ENCODE measurements at regions not wholly inside any gene's neighbourhood (a gene's known extent, or its start where the extent isn't known, plus 50 kb on each side); places are given as distances from the start of the nearest gene placed in this dataset.

DNA sequence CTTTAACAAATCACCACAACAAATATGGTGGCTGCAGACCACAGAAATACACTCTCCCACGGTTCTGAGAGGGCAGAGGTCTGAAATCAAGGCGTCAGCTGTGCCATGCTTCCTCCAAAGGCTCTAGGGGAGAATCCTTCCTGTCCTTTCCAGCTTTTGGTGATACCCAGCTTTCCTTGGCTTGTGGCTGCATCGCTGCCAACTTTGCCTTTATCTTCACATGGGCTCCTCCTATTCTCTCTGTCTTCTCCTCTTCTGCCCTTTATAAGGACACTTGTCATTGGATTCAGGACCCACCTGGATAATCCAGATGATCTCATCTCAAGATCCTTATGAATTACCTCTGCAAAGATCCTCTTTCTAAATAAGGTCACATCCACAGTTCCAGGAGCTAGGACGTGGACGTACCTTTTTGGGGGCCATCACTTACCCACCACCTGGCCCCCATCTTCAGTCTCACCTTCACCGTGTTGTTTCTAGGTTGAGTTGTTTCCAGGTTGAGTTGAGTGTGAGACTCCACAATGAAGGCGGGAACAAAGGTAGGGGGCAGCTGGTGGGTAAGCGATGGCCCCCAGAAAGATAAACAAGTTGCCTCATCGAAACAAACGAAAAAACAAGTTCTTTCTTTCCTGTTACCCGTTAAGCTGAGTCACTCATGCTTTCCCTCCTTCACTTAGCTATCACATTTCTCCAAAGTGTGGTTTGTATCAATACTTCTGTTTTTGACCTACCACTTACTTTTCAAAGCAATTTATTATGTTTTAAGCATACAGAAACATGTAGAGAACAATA lies 68.9 kb upstream of the SLC22A16 start:
- no peak overlapping the region for H2BK5ac ChIP-seq (ENCODE audit: low read depth, low read length, poor library complexity, severe bottlenecking)
- no peak overlapping the region for H4K91ac ChIP-seq (ENCODE audit: insufficient read depth, low read depth, low read length)
- CTCF ChIA-PET: no interaction called here
- H2AK5ac ChIP-seq (ENCODE audit: low read depth, low read length): no peak overlapping the region
- H3K4me1 ChIP-seq (ENCODE audit: control insufficient read depth, insufficient read depth, low read length): peaks cover 12% of the 10 kb centered on the region
- H2AFZ ChIP-seq (replicated peaks; ENCODE audit: low read length, poor library complexity): no peak overlapping the region
- in situ Hi-C loops (cut with MboI; ENCODE audit: low sequenced_read_pairs) (loop anchor here (25.0 kb wide), 1 partner anchor 667 kb away; no protein-coding TSS in a partner anchor), dilution Hi-C loops (cut with HindIII; ENCODE audit: low sequenced_read_pairs, unreplicated experiment) (no loop called here), intact Hi-C loops (cut with micrococcal nuclease) (no loop called here)
- DNase-seq (no peak), ATAC-seq (ENCODE audit: low read depth) (no peak)
- H4K5ac ChIP-seq (ENCODE audit: low read depth, low read length): no peak overlapping the region
- no peak overlapping the region for H3K56ac ChIP-seq (ENCODE audit: extremely low read depth, insufficient read depth, low read length)
- POLR2A ChIA-PET (ENCODE audit: unreplicated experiment): no interaction called here
- H4K20me1 ChIP-seq (ENCODE audit: insufficient read depth, low read length): no peaks in the 10 kb centered on the region
- no peak overlapping the region for H3K14ac ChIP-seq (replicated peaks; ENCODE audit: low read depth, low read length)
- no peaks in the 10 kb centered on the region for H3K27me3 ChIP-seq (ENCODE audit: control insufficient read depth, insufficient read depth, low read length)
- peak overlapping the region; percentile 8; the same call in 1 of the 2 replicates for H2BK120ac ChIP-seq (ENCODE audit: low read depth, low read length)
- H3K9ac ChIP-seq (ENCODE audit: low read depth, low read length): no peak overlapping the region
- H3K9me1 ChIP-seq (ENCODE audit: insufficient read depth, low read length): peaks cover 15% of the 10 kb centered on the region
- H2AK9ac ChIP-seq (replicated peaks; ENCODE audit: low read depth, low read length, poor library complexity): no peak overlapping the region
- no peak overlapping the region for H3K4me3 ChIP-seq (ENCODE audit: insufficient read depth, low read depth, low read length)
- H3K36me3 ChIP-seq (ENCODE audit: control insufficient read depth, insufficient read depth, low read length): no peaks in the 10 kb centered on the region
- no peak overlapping the region; the same call in 2 of the 3 replicates for H2BK15ac ChIP-seq (ENCODE audit: low read depth, low read length)
- peaks cover 5% of the 10 kb centered on the region for H3K9me3 ChIP-seq (ENCODE audit: control insufficient read depth, insufficient read depth, low read length)
- no peak overlapping the region for H3K18ac ChIP-seq (ENCODE audit: low read depth, low read length)
- H3K23ac ChIP-seq (ENCODE audit: low read depth, low read length): no peak overlapping the region
- TF ChIP-seq SMC3 (IDR thresholded peaks at IDR 0.05; ENCODE audit: low read depth, low read length) (no peak), MXI1 (IDR thresholded peaks at IDR 0.05; ENCODE audit: borderline replicate concordance, low read depth, low read length) (no peak), FOS (IDR thresholded peaks at IDR 0.05; ENCODE audit: low read depth, low read length) (no peak), MAZ (IDR thresholded peaks at IDR 0.05; ENCODE audit: borderline replicate concordance, low read depth, low read length) (no peak)
- TF ChIP-seq, protein P1, sequence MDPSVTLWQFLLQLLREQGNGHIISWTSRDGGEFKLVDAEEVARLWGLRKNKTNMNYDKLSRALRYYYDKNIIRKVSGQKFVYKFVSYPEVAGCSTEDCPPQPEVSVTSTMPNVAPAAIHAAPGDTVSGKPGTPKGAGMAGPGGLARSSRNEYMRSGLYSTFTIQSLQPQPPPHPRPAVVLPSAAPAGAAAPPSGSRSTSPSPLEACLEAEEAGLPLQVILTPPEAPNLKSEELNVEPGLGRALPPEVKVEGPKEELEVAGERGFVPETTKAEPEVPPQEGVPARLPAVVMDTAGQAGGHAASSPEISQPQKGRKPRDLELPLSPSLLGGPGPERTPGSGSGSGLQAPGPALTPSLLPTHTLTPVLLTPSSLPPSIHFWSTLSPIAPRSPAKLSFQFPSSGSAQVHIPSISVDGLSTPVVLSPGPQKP (IDR thresholded peaks at IDR 0.05; ENCODE audit: borderline replicate concordance, low read depth, low read length): no peak
- TF ChIP-seq, protein P2, sequence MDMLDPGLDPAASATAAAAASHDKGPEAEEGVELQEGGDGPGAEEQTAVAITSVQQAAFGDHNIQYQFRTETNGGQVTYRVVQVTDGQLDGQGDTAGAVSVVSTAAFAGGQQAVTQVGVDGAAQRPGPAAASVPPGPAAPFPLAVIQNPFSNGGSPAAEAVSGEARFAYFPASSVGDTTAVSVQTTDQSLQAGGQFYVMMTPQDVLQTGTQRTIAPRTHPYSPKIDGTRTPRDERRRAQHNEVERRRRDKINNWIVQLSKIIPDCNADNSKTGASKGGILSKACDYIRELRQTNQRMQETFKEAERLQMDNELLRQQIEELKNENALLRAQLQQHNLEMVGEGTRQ (IDR thresholded peaks at IDR 0.05; ENCODE audit: low read depth, low read length): no peak
- TF ChIP-seq, protein P3, sequence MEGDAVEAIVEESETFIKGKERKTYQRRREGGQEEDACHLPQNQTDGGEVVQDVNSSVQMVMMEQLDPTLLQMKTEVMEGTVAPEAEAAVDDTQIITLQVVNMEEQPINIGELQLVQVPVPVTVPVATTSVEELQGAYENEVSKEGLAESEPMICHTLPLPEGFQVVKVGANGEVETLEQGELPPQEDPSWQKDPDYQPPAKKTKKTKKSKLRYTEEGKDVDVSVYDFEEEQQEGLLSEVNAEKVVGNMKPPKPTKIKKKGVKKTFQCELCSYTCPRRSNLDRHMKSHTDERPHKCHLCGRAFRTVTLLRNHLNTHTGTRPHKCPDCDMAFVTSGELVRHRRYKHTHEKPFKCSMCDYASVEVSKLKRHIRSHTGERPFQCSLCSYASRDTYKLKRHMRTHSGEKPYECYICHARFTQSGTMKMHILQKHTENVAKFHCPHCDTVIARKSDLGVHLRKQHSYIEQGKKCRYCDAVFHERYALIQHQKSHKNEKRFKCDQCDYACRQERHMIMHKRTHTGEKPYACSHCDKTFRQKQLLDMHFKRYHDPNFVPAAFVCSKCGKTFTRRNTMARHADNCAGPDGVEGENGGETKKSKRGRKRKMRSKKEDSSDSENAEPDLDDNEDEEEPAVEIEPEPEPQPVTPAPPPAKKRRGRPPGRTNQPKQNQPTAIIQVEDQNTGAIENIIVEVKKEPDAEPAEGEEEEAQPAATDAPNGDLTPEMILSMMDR (conservative IDR thresholded peaks at IDR 0.05; ENCODE audit: low read depth, low read length): no peak
- H3K79me1 ChIP-seq (ENCODE audit: low read depth in 1 of 2, low read length in 2 of 2): peaks cover 0 to 7% of the 10 kb centered on the region in 2 experiments; a peak in 1 of 4 replicates
- H3K4ac ChIP-seq (ENCODE audit: low read depth, low read length): no peak overlapping the region
- no peak overlapping the region; the same call in 1 of the 2 replicates for H3K27ac ChIP-seq (ENCODE audit: insufficient read depth, low read length)
- no peak overlapping the region for H4K8ac ChIP-seq (ENCODE audit: low read depth in 2 of 2, low read length in 2 of 2)
- 78% methylated on average over 3 of the region's 11 CpGs; no CpG with 5 or more reads in 1 of the 2 experiments for WGBS, 2 experiments (ENCODE audit: extremely low coverage in 2 of 2, insufficient read length in 1 of 2)
- H2BK20ac ChIP-seq (ENCODE audit: low read depth, low read length): peak overlapping the region; percentile 20; the same call in 1 of the 2 replicates
- BruUV-seq (replicated peaks): no TSS peak
- no peak overlapping the region for H3K4me2 ChIP-seq (ENCODE audit: low read depth, low read length)
